HepG2 (cell line): ENCODE measurements at regions not wholly inside any gene's neighbourhood (a gene's known extent, or its start where the extent isn't known, plus 50 kb on each side); places are given as distances from the start of the nearest gene placed in this dataset.
"Not testable (repeated sequence)": the region's sequence is repeated elsewhere in the genome, so short reads cannot be mapped to it uniquely, and the experiment has no call there.

ENCODE experiments used
- ATAC-seq: fragments of 200-7000 bp; cut with Tn5 transposase; 3 replicates; pipeline ENCODE4 v1.9.1; 2020; ENCODE audit warnings: mild to moderate bottlenecking, moderate library complexity
- BruUV-seq: library from RNA; stranded (reverse); fragments of 400-500 nt; replicated peaks from 2 replicates; lab custom pipeline; 2021; lab: Mats Ljungman, UMichigan
- CTCF ChIA-PET: fragments of 300-600 bp; formaldehyde crosslinking; extraction: SDS; loops from one replicate; lab custom pipeline; 2021; ENCODE audit warnings: low total read pairs, inconsistent platforms, low intra/inter-chr PET ratio; lab: Yijun Ruan, JAX
- POLR2A ChIA-PET: fragments of 350-600 bp; sonication (Branson Sonifier 250); formaldehyde crosslinking; loops from one replicate; lab custom pipeline; 2020; ENCODE audit warnings: antibody characterized with exemption, inconsistent platforms; lab: Yijun Ruan, JAX
- DNase-seq: peaks from one replicate; pipeline ENCODE4 v3.0.0-alpha.2; 2015; ENCODE audit warnings: low spot score
- FAIRE-seq: peaks from 3 replicates; lab custom pipeline; 2011; peaks lifted over from hg19 to GRCh38; lab: Jason Lieb, UNC
- H2AFZ ChIP-seq: one replicate; pipeline ENCODE4 v1.6.1; 2011; ENCODE audit warnings: low read length, inconsistent platforms
- H3K27ac ChIP-seq: fragments of 300-600 bp; 3 replicates; pipeline ENCODE4 v1.8.0; 2011; ENCODE audit warnings: mixed run types, mild to moderate bottlenecking, mixed read lengths, low read length, inconsistent platforms; ENCODE audit not compliant: insufficient read depth; ENCODE audit errors: extremely low read length
- H3K27me3 ChIP-seq, 2 experiments: fragments of 200-600 bp in 1 of 2; 2 replicates in 1 of 2; 3 replicates in 1 of 2; pipeline versions ENCODE4 v1.6.0 to v1.8.0; 2011; ENCODE audit warnings: low read length in 2 of 2, mild to moderate bottlenecking in 2 of 2, moderate library complexity in 2 of 2, inconsistent platforms in 1 of 2; ENCODE audit not compliant: insufficient read depth in 2 of 2, control insufficient read depth in 1 of 2
- H3K36me3 ChIP-seq, 2 experiments: fragments of 200-600 bp in 1 of 2; replicated peaks in 1 of 2; 2 replicates in 1 of 2; 3 replicates in 1 of 2; pipeline versions ENCODE4 v1.5.1 to v1.8.0; 2011; ENCODE audit warnings: low read length in 2 of 2, inconsistent platforms in 1 of 2; ENCODE audit not compliant: insufficient read depth in 2 of 2, control insufficient read depth in 1 of 2
- H3K4me1 ChIP-seq: 2 replicates; pipeline ENCODE4 v1.5.1; 2012; ENCODE audit warnings: low read length, inconsistent platforms; ENCODE audit not compliant: insufficient read depth
- H3K4me2 ChIP-seq: 2 replicates; pipeline ENCODE4 v1.6.0; 2011; ENCODE audit warnings: low read depth, low read length, inconsistent platforms
- H3K4me3 ChIP-seq, 3 experiments: fragments of 200-600 bp in 1 of 3; sonication (generic), shearing (Covaris generic) in 1 of 3; replicated peaks in 1 of 3; 2 replicates each; pipeline ENCODE4 v1.5.1; 2011 to 2016; ENCODE audit warnings: low read length in 3 of 3, inconsistent platforms in 2 of 3, low read depth in 2 of 3, mild to moderate bottlenecking in 2 of 3, control low read depth in 1 of 3, mixed read lengths in 1 of 3; ENCODE audit not compliant: insufficient read depth in 1 of 3
- H3K79me2 ChIP-seq: one replicate; pipeline ENCODE4 v1.6.1; 2011; ENCODE audit warnings: low read length, inconsistent platforms; ENCODE audit not compliant: insufficient read depth
- H3K9ac ChIP-seq: 2 replicates; pipeline ENCODE4 v1.6.0; 2011; ENCODE audit warnings: mild to moderate bottlenecking, low read depth, low read length, inconsistent platforms; ENCODE audit not compliant: insufficient read depth
- H3K9me3 ChIP-seq: 2 replicates; pipeline ENCODE4 v1.5.1; 2012; ENCODE audit warnings: mild to moderate bottlenecking, low read length
- H4K20me1 ChIP-seq: 2 replicates; pipeline ENCODE4 v1.6.0; 2011; ENCODE audit warnings: inconsistent platforms, mild to moderate bottlenecking, low read length, moderate library complexity; ENCODE audit not compliant: insufficient read depth
- ELF1 ChIP-seq: sonication (generic); formaldehyde crosslinking; IDR thresholded peaks from 2 replicates; pipeline ENCODE4 v1.4.0; 2020; ENCODE audit warnings: missing genetic modification reagents
- GATAD1 ChIP-seq: IDR thresholded peaks from 2 replicates; pipeline ENCODE4 v1.6.1; 2016; ENCODE audit warnings: missing genetic modification reagents, missing compliant biosample characterization
- KAT2B ChIP-seq: fragments of 150-350 bp; IDR thresholded peaks from 2 replicates; pipeline ENCODE4 v1.6.1; 2014; ENCODE audit warnings: low read depth, low read length, borderline replicate concordance
- SNRNP70 ChIP-seq: fragments of 200-400 bp; formaldehyde crosslinking; IDR thresholded peaks from 2 replicates; pipeline ENCODE4 v1.6.1; 2017; ENCODE audit warnings: mild to moderate bottlenecking, low read depth, low read length, moderate library complexity
- SP1 ChIP-seq, 2 experiments: fragments of 450-650 bp in 1 of 2; sonication (generic) in 1 of 2; formaldehyde crosslinking in 1 of 2; IDR thresholded peaks; 2 replicates each; pipeline versions ENCODE4 v1.4.0 to v1.6.1; 2016 to 2020; ENCODE audit warnings: missing genetic modification reagents in 1 of 2
- WGBS: methylation state at CpG from one replicate; pipeline ENCODE4 v1.1.6; 2017; ENCODE audit warnings: low lambda C conversion rate; 5-methylcytosine and 5-hydroxymethylcytosine counted together
- in situ Hi-C: cut with HindIII; loops from 2 replicates; pipeline ENCODE4 v1.10.0; 2017; ENCODE audit warnings: low pct_unique_long_range_greater_than_20kb; ENCODE audit not compliant: extremely low pct_ligation_motif_present
- intact Hi-C: fragments of 100-400 bp; cut with micrococcal nuclease; formaldehyde crosslinking; loops from one replicate; pipeline ENCODE4 v1.10.0; 2022; ENCODE audit not compliant: unreplicated experiment
- TF ChIP-seq, protein P1 (sequence below), 2 experiments: fragments of 450-650 bp in 1 of 2; sonication (generic) in 1 of 2; formaldehyde crosslinking; IDR thresholded peaks; 2 replicates each; pipeline versions ENCODE4 v1.5.0 to v1.8.0; 2020 to 2022; ENCODE audit warnings: mild to moderate bottlenecking in 1 of 2, missing genetic modification reagents in 1 of 2
- TF ChIP-seq, protein P2 (sequence below): sonication (generic); formaldehyde crosslinking; IDR thresholded peaks from 2 replicates; pipeline ENCODE4 v1.8.0; 2022; ENCODE audit warnings: mild to moderate bottlenecking, missing genetic modification reagents, moderate library complexity
- TF ChIP-seq, protein P3 (sequence below): sonication (generic); formaldehyde crosslinking; IDR thresholded peaks from 2 replicates; pipeline ENCODE4 v1.5.0; 2020; ENCODE audit warnings: mild to moderate bottlenecking, missing genetic modification reagents

DNA sequence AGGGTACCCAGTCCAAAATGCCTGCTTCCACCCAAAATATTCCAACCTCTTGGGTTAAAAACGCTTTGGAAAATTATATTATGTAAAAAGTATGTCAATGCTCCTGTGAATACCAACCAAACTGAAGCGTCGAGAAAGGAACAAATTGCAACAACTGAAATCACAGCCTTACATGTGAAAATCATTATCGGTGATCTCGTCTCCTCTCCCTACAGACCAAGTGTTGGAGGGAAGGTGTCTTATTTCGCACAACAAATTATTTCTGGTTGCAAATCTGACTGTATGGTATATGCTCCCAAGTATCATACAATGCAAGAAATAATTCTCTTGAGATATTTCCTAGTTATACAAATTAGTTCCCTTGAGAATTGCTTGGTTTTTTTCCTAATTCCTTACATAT is 89.3 kb upstream of the CDYL2 start:
- Histone ChIP-seq H3K4me2 (no peak overlapping the region), H3K9me3 (no peaks in the 10 kb centered on the region), H3K36me3 (no peaks in the 10 kb centered on the region), H3K4me1 (peaks cover 6% of the 10 kb centered on the region; the same call in 1 of the 2 replicates), H3K9ac (no peak overlapping the region), H4K20me1 (no peaks in the 10 kb centered on the region), H2AFZ (no peak overlapping the region)
- no TSS peak for BruUV-seq
- ChIA-PET CTCF (no interaction called here), POLR2A (no interaction called here)
- in situ Hi-C loops = no loop called here
- ATAC-seq = no peak
- intact Hi-C loops = no loop called here
- 68% methylated on average over 6 of the region's 6 CpGs for WGBS
- no peak for TF ChIP-seq SP1 (IDR thresholded peaks at IDR 0.05)
- TF ChIP-seq SP1 (CRISPR knock-in tag; IDR thresholded peaks at IDR 0.05) = no peak
- TF ChIP-seq, protein P1, sequence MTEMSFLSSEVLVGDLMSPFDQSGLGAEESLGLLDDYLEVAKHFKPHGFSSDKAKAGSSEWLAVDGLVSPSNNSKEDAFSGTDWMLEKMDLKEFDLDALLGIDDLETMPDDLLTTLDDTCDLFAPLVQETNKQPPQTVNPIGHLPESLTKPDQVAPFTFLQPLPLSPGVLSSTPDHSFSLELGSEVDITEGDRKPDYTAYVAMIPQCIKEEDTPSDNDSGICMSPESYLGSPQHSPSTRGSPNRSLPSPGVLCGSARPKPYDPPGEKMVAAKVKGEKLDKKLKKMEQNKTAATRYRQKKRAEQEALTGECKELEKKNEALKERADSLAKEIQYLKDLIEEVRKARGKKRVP (CRISPR knock-in tag; IDR thresholded peaks at IDR 0.05) = no peak
- TF ChIP-seq, protein P2, sequence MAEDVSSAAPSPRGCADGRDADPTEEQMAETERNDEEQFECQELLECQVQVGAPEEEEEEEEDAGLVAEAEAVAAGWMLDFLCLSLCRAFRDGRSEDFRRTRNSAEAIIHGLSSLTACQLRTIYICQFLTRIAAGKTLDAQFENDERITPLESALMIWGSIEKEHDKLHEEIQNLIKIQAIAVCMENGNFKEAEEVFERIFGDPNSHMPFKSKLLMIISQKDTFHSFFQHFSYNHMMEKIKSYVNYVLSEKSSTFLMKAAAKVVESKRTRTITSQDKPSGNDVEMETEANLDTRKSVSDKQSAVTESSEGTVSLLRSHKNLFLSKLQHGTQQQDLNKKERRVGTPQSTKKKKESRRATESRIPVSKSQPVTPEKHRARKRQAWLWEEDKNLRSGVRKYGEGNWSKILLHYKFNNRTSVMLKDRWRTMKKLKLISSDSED (CRISPR knock-in tag) = no peak
- no peak for TF ChIP-seq KAT2B
- no peak for TF ChIP-seq GATAD1 (CRISPR knock-in tag)
- no peak for TF ChIP-seq ELF1 (CRISPR knock-in tag)
- TF ChIP-seq SNRNP70 = no peak
- TF ChIP-seq, protein P3, sequence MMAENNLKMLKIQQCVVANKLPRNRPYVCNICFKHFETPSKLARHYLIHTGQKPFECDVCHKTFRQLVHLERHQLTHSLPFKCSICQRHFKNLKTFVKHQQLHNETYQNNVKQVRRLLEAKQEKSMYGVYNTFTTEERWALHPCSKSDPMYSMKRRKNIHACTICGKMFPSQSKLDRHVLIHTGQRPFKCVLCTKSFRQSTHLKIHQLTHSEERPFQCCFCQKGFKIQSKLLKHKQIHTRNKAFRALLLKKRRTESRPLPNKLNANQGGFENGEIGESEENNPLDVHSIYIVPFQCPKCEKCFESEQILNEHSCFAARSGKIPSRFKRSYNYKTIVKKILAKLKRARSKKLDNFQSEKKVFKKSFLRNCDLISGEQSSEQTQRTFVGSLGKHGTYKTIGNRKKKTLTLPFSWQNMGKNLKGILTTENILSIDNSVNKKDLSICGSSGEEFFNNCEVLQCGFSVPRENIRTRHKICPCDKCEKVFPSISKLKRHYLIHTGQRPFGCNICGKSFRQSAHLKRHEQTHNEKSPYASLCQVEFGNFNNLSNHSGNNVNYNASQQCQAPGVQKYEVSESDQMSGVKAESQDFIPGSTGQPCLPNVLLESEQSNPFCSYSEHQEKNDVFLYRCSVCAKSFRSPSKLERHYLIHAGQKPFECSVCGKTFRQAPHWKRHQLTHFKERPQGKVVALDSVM (CRISPR knock-in tag) = no peak
- TF ChIP-seq, all 625 proteins: peak for 0
- Histone ChIP-seq H3K27me3 (no peaks in the 10 kb centered on the region), H3K27ac (no peak overlapping the region), H3K4me3 (no peak overlapping the region), H3K79me2 (no peaks in the 10 kb centered on the region)
- DNase-seq = no peak
- FAIRE-seq = peak; percentile 32

DNA sequence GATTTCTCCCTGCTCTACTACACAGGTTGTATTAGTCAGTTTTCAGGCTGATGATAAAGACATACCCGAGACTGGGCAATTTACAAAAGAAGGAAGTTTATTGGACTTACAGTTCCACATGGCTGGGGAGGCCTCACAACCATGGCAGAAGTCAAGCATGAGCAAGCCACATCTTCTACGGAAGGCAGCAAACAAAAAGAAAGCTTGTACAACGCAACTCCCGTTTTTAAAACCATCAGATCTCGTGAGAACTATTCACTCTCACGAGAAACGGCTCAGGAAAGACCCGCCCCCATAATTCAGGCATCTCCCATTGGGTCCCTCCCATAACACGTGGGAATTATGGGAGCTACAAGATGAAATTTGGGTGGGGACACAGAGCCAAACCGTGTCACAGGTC is 88.0 kb upstream of the CDYL2 start:
- H3K79me2 ChIP-seq, H3K4me2 ChIP-seq, CTCF ChIA-PET, H2AFZ ChIP-seq, BruUV-seq, H3K4me3 ChIP-seq, intact Hi-C loops, H3K27ac ChIP-seq, DNase-seq, H3K9ac ChIP-seq, H3K4me1 ChIP-seq, ATAC-seq, H3K36me3 ChIP-seq, in situ Hi-C loops, H3K9me3 ChIP-seq, H4K20me1 ChIP-seq, H3K27me3 ChIP-seq, FAIRE-seq, POLR2A ChIA-PET: not testable (repeated sequence)
- WGBS = 55% methylated on average over 10 of the region's 10 CpGs
